HG02970 (cell line): ENCODE measurements at regions not wholly inside any gene's neighbourhood (a gene's known extent, or its start where the extent isn't known, plus 50 kb on each side); places are given as distances from the start of the nearest gene placed in this dataset.

Source experiments
- ATAC-seq: cut with Tn5 transposase; IDR thresholded peaks from one replicate; pipeline ENCODE4 v1.9.1; 2021; ENCODE audit warnings: mild to moderate bottlenecking, moderate library complexity, moderate number of reproducible peaks; ENCODE audit not compliant: unreplicated experiment, low FRiP score

GRCh38 chr4:63663870-63664269 lies 745.4 kb downstream of the TECRL start:
- ATAC-seq, result no peak

GRCh38 chr4:63644396-63644795 lies 764.9 kb downstream of the TECRL start:
- ATAC-seq, result no peak

GRCh38 chr4:63637270-63637669 lies 772.0 kb downstream of the TECRL start:
- ATAC-seq, result no peak

- ATAC-seq, result no peak
These were observed 776.4 kb downstream of the TECRL start for GRCh38 chr4:63632858-63633257.

- no peak for ATAC-seq
These were observed 789.0 kb downstream of the TECRL start for GRCh38 chr4:63620271-63620670.

GRCh38 chr4:63619771-63620170 lies 789.5 kb downstream of the TECRL start:
- ATAC-seq, result no peak

- no peak for ATAC-seq
These were observed 790.1 kb downstream of the TECRL start for GRCh38 chr4:63618883-63619718.

- ATAC-seq, result no peak
These were observed 801.9 kb downstream of the TECRL start for GRCh38 chr4:63607169-63607872.

GRCh38 chr4:63589796-63590195 lies 819.5 kb downstream of the TECRL start:
- ATAC-seq, result no peak

- ATAC-seq, result no peak
These were observed 825.7 kb downstream of the TECRL start for GRCh38 chr4:63583561-63583960.

- no peak for ATAC-seq
These were observed 826.2 kb downstream of the TECRL start for GRCh38 chr4:63583007-63583406.

- ATAC-seq, result no peak
These were observed 828.3 kb downstream of the TECRL start for GRCh38 chr4:63580796-63581475.

- ATAC-seq, result no peak
These were observed 830.9 kb downstream of the TECRL start for GRCh38 chr4:63578383-63578782.

- no peak for ATAC-seq
These were observed 842.6 kb downstream of the TECRL start for GRCh38 chr4:63566658-63567057.

GRCh38 chr4:63563288-63564014 lies 845.8 kb downstream of the TECRL start:
- no peak for ATAC-seq

GRCh38 chr4:63558709-63559108 lies 850.5 kb downstream of the TECRL start:
- no peak for ATAC-seq

GRCh38 chr4:63556332-63556731 lies 852.9 kb downstream of the TECRL start:
- no peak for ATAC-seq

GRCh38 chr4:63553123-63553522 lies 856.1 kb downstream of the TECRL start:
- no peak for ATAC-seq

GRCh38 chr4:63541828-63542227 lies 867.4 kb downstream of the TECRL start:
- ATAC-seq, result no peak

- no peak for ATAC-seq
These were observed 879.5 kb downstream of the TECRL start for GRCh38 chr4:63529581-63530337.
